Cardiac septum (tissue), 1 donor: ENCODE measurements at regions not wholly inside any gene's neighbourhood (a gene's known extent, or its start where the extent isn't known, plus 50 kb on each side); places are given as distances from the start of the nearest gene placed in this dataset.

ENCODE experiments used
- DNase-seq: peaks from one replicate; pipeline ENCODE4 v3.0.0-alpha.2; 2020; ENCODE audit warnings: low spot score
- intact Hi-C: fragments of 100-400 bp; cut with DNase I; formaldehyde crosslinking; loops from one replicate; pipeline ENCODE4 v1.14.0; 2022
- donor health status: DM: no; HTN: no; CAD: no.

GRCh38 chr4:23311983-23312382, 577.9 kb downstream of the PPARGC1A start:
- intact Hi-C loops, result no loop called here
- no peak for DNase-seq

GRCh38 chr4:23305026-23305425, 584.8 kb downstream of the PPARGC1A start:
- intact Hi-C loops, result no loop called here
- DNase-seq, result no peak

DNA sequence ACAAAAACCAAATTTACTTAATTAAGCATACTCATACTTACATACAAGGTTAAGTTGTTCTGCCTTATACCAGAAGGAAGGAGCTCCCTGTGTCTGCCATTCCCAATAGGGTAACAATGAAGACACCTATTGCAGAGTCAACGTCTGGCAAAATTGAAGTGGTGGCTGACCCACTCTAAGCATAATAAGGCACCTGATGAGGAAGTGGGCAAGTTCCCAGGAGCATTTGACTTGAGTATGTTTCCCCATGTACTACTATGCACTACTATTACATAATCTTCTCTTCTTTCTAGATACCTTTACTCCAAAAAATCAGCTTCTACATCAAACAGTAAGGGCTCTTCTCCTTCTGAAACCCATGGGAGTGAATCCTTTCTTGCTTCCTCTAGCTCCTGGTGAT, 591.5 kb downstream of the PPARGC1A start:
- DNase-seq, result no peak
- intact Hi-C loops, result no loop called here

DNA sequence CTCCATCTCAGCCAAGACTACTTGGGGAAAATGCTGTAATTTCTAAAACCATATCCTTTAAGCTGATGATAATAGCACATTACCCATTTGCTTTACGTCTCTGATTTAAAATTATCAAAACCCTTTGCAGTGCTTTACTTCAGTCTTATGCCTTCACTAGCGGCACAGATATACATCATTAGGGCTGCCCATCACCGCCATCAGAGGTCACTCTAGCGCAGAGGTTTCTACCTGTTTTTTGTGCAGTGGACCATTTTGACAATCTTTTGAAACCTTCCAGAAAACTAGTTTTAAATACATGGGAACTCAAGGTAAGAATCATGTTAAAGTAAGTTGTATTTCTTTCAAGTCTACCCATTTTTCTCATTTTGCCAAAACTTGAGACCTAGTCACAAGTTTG, 592.5 kb downstream of the PPARGC1A start:
- no peak for DNase-seq
- intact Hi-C loops, result no loop called here

DNA sequence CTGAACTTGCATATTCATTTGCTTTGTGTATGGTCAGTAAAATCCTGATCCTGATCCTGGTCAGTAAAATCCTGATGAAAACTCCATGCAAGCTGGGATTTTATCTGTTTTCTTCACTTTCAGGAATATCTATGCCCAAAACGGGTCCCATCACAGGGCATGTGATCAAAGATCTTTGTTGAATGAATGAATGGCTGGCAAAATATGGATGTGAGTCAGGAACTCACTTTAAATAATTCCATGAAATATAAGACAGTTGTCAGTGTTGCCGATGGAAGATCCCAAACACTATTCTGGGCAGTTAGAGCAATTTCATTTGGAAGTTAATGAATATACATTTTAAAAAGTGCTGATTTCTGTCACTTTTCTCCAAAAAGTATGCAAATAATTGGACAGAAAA, 598.4 kb downstream of the GBA3 start:
- no peak for DNase-seq
- intact Hi-C loops, result no loop called here

GRCh38 chr4:23290656-23291055, 597.9 kb downstream of the GBA3 start:
- DNase-seq, result no peak
- intact Hi-C loops, result no loop called here

DNA sequence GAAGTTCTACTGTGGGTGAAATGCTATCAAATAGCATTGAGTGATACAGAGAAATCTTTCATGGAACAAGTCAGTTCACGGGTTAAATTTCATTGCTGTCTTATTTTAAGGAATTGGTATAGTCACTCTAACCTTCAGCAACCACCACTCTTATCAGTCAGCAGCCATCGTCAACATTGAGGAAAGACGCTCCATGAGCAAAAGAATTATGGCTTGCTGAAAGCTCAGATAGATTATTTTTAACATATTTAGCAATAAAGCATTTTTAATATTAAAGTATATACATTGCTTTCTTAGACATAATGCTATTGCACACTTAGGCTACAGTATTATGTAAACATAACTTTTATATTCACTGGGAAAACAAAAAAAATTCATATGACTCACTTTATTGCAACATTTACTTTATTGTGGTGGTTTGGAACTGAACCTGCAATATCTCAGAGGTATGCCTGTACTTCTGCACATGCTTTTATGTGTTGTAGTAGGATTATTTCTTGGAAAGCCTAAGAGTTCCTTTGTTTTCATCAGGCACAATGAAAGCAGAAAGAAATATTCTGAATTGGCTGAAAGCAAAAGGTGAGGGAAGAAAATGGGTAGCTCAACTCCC, 586.7 kb downstream of the GBA3 start:
- DNase-seq, result no peak
- intact Hi-C loops, result no loop called here

- intact Hi-C loops, result no loop called here
- DNase-seq, result no peak
These were observed 586.1 kb downstream of the GBA3 start for GRCh38 chr4:23278845-23279244.

DNA sequence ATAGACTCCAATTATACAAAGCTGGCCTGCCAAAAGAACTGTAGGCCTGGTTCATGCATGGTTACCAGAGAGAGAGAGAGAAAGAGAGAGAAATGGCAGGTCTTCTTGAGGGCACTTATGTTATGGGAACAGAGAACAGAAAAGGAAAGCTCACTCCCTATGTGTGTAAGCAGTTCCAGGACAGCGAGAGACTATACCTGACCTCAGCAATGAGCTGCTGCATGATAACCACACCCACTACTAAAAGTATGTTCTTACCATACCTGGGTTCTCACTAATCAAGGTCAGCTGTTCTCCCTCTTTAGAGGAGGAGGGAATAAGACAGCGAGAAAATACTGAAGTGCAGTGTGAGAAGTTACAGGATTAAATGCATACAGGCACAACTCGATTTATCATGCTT, 583.3 kb downstream of the GBA3 start:
- intact Hi-C loops, result no loop called here

GRCh38 chr4:23269566-23269965, 576.8 kb downstream of the GBA3 start:
- no peak for DNase-seq
- intact Hi-C loops, result no loop called here

More for the DNA sequence above, 583.3 kb downstream of the GBA3 start:
- DNase-seq, result no peak

GRCh38 chr4:23268072-23268771, 575.5 kb downstream of the GBA3 start:
- intact Hi-C loops, result no loop called here
- DNase-seq, result no peak

DNA sequence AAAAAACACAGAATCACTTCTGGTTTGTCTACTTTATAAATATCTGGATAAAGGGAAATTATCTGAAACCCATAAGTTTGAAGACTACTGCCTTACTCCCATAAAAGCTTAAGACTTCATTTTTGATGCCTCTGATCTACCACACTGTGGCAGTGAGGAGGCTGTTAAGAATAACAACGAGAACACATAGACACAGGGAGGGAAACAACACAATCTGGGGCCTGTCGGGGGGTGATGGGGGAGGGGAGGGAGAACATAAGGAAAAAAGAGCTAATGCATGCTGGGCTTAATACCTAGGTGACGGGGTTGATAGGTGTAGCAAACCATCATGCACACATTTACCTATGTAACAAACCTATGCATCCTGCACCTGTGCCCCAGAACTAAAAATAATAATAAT, 573.7 kb downstream of the GBA3 start:
- intact Hi-C loops, result no loop called here
- DNase-seq, result no peak

DNA sequence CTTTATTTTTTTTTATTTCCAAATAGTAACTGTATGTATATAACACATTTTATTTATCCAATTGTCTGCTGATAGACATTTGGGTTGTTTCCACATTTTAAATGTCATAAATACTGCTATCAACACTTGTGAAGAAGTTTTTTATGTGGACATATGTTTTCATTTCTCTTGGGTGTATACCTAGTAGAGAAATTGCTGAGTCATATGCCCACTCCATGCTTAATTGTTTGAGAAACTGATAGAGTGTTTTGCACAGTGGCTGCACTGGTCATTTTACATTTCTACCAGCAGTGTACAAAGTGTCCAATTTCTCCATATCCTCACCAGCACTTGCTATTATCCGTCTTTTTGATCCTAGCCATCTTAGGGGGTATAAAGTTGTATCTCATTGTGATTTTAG, 567.8 kb downstream of the GBA3 start:
- intact Hi-C loops, result no loop called here
- no peak for DNase-seq

GRCh38 chr4:23245203-23245832, 552.6 kb downstream of the GBA3 start:
- intact Hi-C loops, result no loop called here
- DNase-seq, result no peak

- intact Hi-C loops, result no loop called here
- DNase-seq, result no peak
These were observed 550.2 kb downstream of the GBA3 start for GRCh38 chr4:23242962-23243361.

GRCh38 chr4:23241408-23241807, 548.7 kb downstream of the GBA3 start:
- intact Hi-C loops, result no loop called here
- no peak for DNase-seq

DNA sequence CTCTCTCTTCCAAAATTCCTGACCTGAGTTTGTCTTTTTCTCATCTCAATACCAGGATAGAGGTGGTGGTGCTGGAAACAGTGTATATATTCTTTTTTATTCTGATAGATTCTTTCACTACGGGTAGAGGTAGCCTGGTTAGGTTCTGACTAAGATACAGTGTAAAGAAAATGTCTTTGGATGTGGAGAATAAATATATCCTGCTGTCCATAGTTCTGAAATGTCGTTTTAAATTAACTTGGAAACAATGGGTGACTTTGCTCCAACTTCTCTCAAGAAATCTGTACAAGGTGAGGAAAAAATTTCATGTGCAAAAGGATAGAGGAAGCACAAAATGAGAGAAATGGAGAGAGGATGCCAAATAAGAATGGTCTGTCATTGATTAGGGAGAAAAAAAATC, 546.1 kb downstream of the GBA3 start:
- no peak for DNase-seq
- intact Hi-C loops, result no loop called here

GRCh38 chr4:23237771-23238170, 545.0 kb downstream of the GBA3 start:
- intact Hi-C loops, result no loop called here
- DNase-seq, result no peak

GRCh38 chr4:23235628-23236390, 543.1 kb downstream of the GBA3 start:
- intact Hi-C loops, result no loop called here
- DNase-seq, result no peak

DNA sequence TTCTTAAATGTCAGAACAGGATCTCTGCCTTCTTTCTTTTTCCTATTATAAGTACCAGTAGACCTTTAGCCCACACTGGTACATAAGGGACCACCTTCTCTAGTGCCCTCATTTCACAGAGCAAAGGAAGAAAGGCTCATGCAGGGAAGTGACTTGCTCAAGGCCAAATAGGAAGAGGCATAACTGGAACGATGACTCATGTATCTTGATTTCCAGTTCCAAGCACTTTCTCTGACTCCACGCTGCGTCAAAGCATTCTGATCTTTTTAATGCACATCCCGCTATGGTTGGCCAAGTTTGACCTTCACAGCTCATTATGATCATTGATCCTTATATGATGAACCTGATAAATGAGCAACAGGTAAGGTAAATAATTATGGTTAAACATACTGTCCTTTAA, 542.0 kb downstream of the GBA3 start:
- DNase-seq, result no peak
- intact Hi-C loops, result no loop called here

GRCh38 chr4:23234018-23234417, 541.3 kb downstream of the GBA3 start:
- intact Hi-C loops, result no loop called here
- DNase-seq, result no peak
